Activated naive CD4-positive, alpha-beta T cell treated with anti-CD3 and anti-CD28 coated beads, Interleukin-2, amount 50 U/mL, for 72 hours (primary cell): ENCODE measurements at regions not wholly inside any gene's neighbourhood (a gene's known extent, or its start where the extent isn't known, plus 50 kb on each side); places are given as distances from the start of the nearest gene placed in this dataset.

ENCODE experiments used
- ATAC-seq, 2 donors: fragments of 150-1000 bp; cut with Tn5 transposase; 2 replicates each; pipeline ENCODE4 v1.10.0; 2021; ENCODE audit warnings: mild to moderate bottlenecking in 2 of 2, moderate library complexity in 2 of 2
- DNase-seq, 2 donors: peaks; one replicate each; pipeline ENCODE4 v3.0.0; 2021 to 2022; ENCODE audit warnings: low spot score in 2 of 2
- H3K27ac Mint-ChIP-seq, 2 donors: one replicate each; pipeline ENCODE4 v1.8.0; 2022; ENCODE audit warnings: mild to moderate bottlenecking in 2 of 2, mixed read lengths in 2 of 2
- H3K36me3 Mint-ChIP-seq, 2 donors: one replicate each; pipeline ENCODE4 v1.8.0; 2022; ENCODE audit warnings: mixed read lengths in 2 of 2
- H3K9me3 Mint-ChIP-seq, 2 donors: one replicate each; pipeline ENCODE4 v1.8.0; 2022; ENCODE audit warnings: mixed read lengths in 2 of 2

DNA sequence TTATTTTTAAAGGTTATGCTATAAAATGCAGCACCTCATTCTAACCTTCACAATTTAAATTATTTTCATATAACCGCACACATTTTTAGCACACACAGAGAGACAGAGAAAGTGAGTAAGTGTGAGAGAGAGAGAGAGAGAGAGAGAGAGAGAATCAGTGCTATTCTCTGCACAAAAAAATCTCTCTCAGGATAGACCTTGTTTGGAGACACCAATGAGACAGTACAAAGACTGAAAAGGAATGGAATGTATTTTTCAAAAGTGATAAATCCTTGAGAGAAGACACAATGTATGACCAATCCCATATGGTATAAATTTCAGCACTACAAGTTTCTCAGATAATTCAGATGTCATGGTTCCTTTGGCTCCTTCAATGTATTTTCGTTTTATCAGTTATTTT, 132.1 kb upstream of the PCDH18 start:
- DNase-seq (no peak), ATAC-seq (no peak)
- Mint-ChIP-seq H3K27ac (no peak overlapping the region), H3K36me3 (no peaks in the 10 kb centered on the region), H3K9me3 (peaks cover 4 to 6% of the 10 kb centered on the region in 2 donors)

DNA sequence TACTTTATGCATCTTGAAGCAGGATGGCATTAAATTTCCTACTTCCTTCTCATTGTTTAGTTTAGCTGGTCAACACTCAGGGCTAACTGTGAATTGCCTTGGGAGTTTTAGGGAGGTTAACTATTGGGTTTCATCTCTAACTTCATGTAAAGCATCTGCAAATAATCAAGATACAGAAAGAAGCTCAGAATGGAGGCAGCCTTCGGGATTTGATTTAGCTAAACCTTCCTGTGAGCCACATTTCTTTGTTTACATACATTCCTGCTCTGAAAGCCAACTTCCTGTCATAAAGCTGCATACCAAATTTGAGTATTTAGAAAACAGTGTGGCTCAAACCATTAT, 131.7 kb upstream of the PCDH18 start:
- ATAC-seq, result no peak
- no peak for DNase-seq
- no peaks in the 10 kb centered on the region for H3K36me3 Mint-ChIP-seq
- peaks cover 4 to 6% of the 10 kb centered on the region in 2 donors for H3K9me3 Mint-ChIP-seq
- no peak overlapping the region for H3K27ac Mint-ChIP-seq

DNA sequence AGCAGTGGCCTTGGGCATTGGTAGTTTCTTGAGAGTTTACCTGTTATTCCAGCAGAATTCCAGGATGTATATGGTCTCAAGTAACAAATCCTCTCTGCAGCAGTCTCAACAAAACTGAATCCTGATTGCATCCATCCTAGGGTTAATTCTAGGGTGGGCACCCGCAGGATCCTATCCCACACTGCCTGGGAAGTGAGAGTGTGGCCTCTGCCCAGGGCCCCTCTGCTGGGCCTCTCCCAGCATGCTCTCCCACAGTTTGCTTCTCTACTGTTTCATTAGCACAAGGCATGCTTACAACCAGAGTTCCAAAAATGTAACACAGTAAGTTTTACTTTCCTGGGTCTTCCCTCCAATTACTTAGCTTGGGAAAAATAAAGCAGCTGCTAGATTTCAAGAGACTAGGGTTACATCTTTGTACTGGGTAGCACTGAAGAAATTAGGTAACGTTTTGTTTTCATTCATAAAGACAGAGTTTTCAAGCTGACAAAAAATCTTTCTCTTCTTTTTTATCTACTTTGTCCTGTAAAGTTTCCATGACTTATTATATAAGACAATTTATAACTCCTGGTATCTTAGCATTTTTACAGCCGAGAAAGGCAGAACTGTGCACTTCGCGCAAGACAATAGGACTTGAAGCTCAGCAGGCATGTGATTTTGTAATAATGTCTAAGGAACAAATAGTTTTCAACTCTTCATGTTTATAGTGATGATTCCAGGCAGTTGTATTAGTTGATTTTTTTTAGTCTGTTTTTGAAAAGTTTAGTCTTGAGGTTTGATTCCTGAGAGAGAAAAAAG, 131.2 kb upstream of the PCDH18 start:
- Mint-ChIP-seq H3K9me3 (peaks cover 4 to 6% of the 10 kb centered on the region in 2 donors), H3K36me3 (no peaks in the 10 kb centered on the region), H3K27ac (no peak overlapping the region)
- no peak for ATAC-seq
- no peak for DNase-seq

DNA sequence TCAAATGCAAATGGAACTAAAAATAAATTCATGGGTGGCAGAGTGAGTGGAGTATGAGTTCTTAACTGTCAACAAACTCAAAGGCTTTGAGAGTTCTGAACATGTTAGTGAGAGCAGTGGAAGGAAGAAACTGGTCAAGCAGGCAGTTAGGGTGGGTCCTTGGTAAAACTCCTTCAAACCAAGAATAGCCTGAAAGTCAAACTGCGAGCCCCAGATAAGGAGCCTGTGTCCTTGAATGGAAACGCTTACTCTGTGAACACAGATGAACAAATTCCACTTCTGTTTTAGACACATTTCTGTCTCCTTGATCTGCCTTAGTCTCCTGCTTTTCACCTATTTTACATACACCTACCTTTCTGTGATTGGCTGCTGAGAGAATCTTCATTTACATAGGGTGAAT, 129.4 kb upstream of the PCDH18 start:
- ATAC-seq, result no peak
- H3K9me3 Mint-ChIP-seq, result peaks cover 4 to 6% of the 10 kb centered on the region in 2 donors
- H3K36me3 Mint-ChIP-seq, result no peaks in the 10 kb centered on the region
- H3K27ac Mint-ChIP-seq, result no peak overlapping the region
- DNase-seq, result no peak

DNA sequence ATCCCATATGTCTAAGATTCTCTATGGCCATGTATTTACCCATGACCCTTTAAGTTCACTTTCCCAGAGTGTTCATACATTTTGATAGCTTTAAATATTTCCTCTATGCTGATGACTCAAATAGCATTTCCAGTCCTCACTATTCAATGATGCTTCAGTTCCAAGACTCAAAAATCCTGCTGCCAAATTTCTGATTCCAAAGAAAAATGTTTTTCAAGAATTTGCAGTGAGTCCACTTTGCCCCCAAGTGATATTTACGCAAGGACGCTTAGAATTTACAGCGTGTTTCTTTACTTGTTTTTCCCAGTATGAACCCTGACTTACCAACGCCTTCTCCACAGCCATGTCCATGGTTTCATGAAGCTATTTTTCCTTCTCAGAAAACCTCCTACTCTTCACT, 127.9 kb upstream of the PCDH18 start:
- H3K9me3 Mint-ChIP-seq, result peaks cover 4 to 6% of the 10 kb centered on the region in 2 donors
- no peak for DNase-seq
- ATAC-seq, result no peak
- no peak overlapping the region for H3K27ac Mint-ChIP-seq
- H3K36me3 Mint-ChIP-seq, result no peaks in the 10 kb centered on the region

DNA sequence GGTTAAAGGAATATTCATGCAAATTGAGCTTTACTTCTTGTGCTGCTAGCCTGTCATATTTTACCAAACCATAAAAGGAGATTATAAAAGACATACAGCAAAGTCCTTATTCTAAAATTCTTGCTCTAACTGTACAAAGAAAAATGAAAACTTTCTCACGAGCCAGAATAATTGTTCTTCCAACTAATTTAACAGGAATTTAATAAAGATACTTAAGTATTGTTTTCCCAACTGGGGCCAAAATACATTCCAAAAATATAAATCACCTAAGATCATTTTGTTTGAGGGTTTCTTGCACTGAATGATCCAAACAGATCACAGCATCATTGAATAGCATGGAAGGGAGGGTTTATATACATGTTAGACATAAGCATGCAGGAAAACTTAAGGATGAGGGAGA, 127.1 kb upstream of the PCDH18 start:
- ATAC-seq (no peak), DNase-seq (no peak)
- H3K36me3 Mint-ChIP-seq, result no peaks in the 10 kb centered on the region
- peaks cover 0 to 6% of the 10 kb centered on the region in 2 donors for H3K9me3 Mint-ChIP-seq
- no peak overlapping the region for H3K27ac Mint-ChIP-seq

DNA sequence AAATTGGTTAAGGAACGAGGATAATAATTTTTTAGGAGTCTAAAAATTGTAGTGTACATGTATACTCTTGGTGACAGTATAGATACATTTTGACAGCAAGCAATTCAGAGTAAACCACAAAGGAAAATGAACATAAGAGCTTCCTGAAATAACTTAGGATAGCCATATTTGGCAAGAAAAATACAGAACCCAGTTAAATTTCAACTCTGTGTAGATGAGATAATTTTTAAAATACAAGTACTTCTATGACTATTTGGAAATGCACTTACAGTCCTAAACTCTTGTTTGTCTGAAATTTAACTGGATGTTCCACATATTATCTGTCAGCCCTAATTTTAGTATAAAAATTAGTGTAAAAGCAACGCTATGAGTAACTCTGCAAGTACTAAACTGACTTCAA, 124.4 kb upstream of the PCDH18 start:
- H3K36me3 Mint-ChIP-seq, result no peaks in the 10 kb centered on the region
- ATAC-seq, result no peak

DNA sequence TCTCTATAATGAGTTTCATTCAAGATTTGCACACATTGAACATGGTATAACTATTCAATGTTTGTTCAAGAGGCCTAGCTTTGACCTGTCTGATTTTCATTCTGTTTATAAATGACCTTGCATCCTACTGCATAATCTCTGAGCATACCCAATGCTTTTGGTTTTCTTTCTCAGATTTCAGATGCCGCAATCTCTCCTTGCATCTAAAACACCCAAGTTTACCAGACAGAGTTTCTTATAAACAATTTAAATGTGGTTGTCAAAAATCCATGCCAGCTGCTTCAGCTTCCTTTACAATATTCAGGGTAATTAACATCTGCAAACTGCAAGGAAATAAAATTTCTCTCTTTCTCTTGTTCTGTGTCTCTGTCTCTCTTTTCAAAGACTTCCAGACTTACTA, 123.0 kb upstream of the PCDH18 start:
- no peak for ATAC-seq
- no peak for DNase-seq
- H3K9me3 Mint-ChIP-seq, result no peaks in the 10 kb centered on the region
- no peak overlapping the region for H3K27ac Mint-ChIP-seq
- H3K36me3 Mint-ChIP-seq, result no peaks in the 10 kb centered on the region

More for the DNA sequence above, 124.4 kb upstream of the PCDH18 start:
- no peak for DNase-seq
- Mint-ChIP-seq H3K9me3 (no peaks in the 10 kb centered on the region), H3K27ac (no peak overlapping the region)

DNA sequence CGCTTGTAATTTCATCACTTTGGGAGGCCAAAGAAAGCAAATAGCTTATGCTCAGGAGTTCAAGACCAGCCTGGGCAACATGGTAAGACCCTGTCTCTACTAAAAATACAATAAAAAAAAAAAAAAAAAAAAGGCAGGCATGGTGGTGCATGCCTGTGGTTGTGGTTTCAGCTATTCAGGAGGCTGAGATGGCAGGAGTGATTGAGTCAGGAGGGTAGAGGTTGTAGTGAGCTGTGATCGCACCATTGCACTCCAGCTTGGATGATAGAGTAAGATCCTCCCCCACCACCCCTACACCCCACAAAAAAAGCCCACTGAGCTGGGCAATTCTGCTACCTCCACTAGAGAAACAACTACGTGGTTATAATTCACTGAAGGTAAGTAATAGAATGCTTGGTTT, 118.8 kb upstream of the PCDH18 start:
- H3K9me3 Mint-ChIP-seq, result peaks cover 0 to 3% of the 10 kb centered on the region in 2 donors
- no peaks in the 10 kb centered on the region for H3K36me3 Mint-ChIP-seq
- no peak overlapping the region for H3K27ac Mint-ChIP-seq
- DNase-seq (no peak), ATAC-seq (no peak)

DNA sequence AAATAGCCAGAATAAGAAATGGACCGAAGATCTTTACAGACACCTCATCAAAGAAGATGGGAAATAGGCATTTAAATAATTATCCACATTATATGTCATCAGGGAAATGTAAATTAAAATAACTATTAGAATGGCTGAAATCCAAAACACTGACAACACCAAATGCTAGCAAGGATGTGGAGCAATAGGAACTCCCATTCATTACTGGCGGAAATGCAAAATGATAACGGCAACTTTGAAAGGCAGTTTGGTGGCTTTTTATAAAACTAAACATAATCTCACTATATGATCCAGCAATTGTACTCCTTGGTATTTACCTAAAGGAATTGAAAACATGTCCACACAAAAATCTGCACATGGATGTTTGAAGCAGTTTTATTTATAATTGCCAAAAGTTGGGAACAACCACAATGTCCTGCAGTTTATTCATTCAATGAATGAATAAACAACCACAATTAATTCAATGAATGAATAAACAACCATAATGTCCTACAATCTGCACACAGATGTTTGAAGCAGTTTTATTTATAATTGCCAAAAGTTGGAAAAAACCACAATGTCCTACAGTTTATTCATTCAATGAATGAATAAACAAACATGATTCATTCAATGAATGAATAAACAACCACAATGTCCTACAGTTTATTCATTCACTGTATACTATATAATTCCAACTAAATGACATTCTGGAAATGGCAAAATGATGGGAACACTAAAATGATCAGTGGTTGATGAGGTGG, 117.6 kb upstream of the PCDH18 start:
- H3K27ac Mint-ChIP-seq, result no peak overlapping the region
- H3K9me3 Mint-ChIP-seq, result peaks cover 0 to 3% of the 10 kb centered on the region in 2 donors
- DNase-seq (no peak), ATAC-seq (no peak)
- H3K36me3 Mint-ChIP-seq, result no peaks in the 10 kb centered on the region

DNA sequence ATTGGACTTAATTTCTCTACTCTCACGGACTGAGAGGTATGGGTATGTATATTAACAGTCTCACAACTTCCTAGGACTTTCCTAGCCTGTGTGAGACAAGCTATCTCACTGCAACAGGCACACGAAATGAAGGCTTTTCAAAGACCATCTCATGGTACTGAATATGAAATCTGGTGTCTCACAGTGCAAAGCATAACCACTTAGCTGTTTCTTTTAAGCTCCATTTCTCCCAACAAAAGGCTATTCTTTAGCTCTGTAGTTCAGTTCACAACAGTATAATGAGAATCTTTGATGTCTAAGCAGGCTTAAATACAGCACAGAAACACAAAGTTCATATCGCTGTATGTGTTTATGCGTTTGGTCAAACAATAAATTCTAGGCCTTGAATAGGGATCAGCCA, 116.2 kb upstream of the PCDH18 start:
- H3K36me3 Mint-ChIP-seq, result no peaks in the 10 kb centered on the region
- DNase-seq (no peak), ATAC-seq (no peak)
- H3K27ac Mint-ChIP-seq, result no peak overlapping the region
- peaks cover 3% of the 10 kb centered on the region in 2 donors for H3K9me3 Mint-ChIP-seq

DNA sequence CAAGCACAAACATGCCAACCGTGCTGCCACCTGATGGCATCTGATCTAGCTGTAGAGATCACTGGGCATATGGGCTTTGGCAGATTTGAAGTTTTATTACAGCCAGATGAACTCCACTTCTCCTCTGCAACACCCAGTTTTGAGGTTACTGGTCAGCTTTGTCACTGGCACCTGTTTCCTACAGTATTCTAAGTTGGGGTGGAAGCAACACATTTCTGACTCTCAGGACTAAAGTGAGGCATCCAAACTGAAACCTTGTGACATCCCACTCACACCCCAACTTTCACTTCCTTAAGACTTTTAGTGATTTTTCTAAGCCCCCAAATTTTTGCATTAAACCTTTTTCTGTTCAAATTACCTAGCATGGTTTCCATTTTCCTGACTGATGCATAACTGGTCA, 115.1 kb upstream of the PCDH18 start:
- no peak overlapping the region for H3K27ac Mint-ChIP-seq
- no peak for ATAC-seq
- peaks cover 3 to 4% of the 10 kb centered on the region in 2 donors for H3K9me3 Mint-ChIP-seq
- no peaks in the 10 kb centered on the region for H3K36me3 Mint-ChIP-seq
- DNase-seq, result no peak

DNA sequence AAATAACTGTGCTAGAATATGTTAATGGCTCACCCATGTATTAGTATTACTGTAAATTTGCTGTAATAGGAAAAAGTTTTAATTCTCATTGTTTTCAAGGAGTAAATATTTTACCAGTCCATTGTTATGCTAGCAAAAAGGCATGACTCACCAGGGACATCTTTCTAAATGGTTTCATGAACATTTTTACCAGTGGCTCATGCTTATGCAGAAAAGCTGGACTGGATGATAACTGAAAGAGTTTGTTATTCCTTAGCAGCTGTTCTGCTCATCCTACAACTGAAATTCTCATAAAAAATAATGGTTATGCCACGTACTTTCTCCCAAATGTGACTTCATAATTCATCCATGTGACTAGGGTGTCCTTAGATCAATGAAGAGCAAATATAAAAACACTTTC, 111.9 kb upstream of the PCDH18 start:
- Mint-ChIP-seq H3K9me3 (peaks cover 3 to 4% of the 10 kb centered on the region in 2 donors), H3K36me3 (no peaks in the 10 kb centered on the region), H3K27ac (no peak overlapping the region)
- DNase-seq (no peak), ATAC-seq (no peak)

DNA sequence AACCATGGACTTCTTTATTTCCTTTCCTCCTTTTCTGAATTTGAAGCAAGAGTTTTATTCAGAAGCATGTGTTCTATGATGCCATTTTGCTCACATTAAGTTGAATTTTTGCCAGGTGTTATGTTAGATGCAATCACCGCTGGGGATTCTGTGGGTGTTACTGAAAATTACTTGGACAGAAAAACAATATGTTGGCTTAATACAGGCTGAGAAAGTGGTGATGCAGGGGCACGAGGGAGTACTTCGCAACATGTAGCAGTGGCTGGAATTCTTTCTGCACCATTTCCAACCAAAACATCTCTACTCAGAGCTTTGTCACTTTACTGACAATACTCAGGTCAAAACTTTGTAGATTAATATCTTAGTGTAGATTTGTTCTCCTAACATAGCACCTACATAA, 109.2 kb upstream of the PCDH18 start:
- H3K27ac Mint-ChIP-seq, result no peak overlapping the region
- H3K9me3 Mint-ChIP-seq, result peaks cover 4% of the 10 kb centered on the region in 2 donors
- DNase-seq, result no peak
- no peaks in the 10 kb centered on the region for H3K36me3 Mint-ChIP-seq
- ATAC-seq, result no peak

DNA sequence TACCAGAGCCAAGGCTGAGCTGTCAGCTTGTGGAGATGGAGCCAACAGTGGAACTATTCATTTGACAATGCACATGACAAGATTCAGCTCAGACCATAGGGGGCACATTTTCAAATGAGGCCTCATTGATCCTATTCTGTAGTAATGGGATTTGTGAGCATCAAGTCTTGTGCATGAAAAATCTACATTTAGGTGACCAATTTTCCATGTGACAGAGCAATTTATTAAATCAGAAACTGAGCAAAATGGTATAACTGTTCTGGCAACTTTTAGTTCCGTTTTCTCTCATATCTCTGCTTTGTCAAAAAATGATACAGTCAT, 108.5 kb upstream of the PCDH18 start:
- ATAC-seq, result no peak
- Mint-ChIP-seq H3K27ac (no peak overlapping the region), H3K9me3 (peaks cover 4% of the 10 kb centered on the region in 2 donors), H3K36me3 (no peaks in the 10 kb centered on the region)
- no peak for DNase-seq

DNA sequence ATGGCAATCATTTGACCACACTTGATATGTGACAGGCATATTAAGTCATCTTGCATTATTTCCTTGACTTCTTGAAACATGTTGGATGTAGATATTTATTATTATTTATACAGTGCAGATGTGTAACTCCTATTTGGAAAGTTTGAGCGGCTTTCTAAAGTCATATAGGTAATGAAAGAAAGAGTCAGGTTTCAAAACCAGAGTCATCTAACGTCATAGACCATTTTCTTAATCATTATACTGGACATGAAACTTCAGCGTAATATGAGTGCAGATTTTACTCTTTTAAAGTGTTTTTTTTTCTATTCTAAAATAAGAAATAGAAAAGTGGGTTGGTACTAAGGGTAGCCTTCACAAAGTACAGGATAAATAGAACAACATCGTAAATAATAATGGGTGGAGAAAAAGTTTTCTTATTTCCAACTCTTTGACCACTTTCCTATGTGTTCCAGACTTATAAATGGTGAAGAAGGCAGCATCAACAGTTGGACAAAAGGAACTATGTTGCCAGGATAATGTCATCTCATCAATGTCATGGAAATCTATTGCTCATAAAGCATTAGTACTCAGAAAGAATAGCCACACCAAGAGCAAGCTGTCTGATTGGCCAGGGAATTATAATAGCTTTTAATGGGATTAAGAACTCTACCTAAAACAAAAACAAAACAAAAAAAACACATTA, 108.0 kb upstream of the PCDH18 start:
- ATAC-seq, result no peak

DNA sequence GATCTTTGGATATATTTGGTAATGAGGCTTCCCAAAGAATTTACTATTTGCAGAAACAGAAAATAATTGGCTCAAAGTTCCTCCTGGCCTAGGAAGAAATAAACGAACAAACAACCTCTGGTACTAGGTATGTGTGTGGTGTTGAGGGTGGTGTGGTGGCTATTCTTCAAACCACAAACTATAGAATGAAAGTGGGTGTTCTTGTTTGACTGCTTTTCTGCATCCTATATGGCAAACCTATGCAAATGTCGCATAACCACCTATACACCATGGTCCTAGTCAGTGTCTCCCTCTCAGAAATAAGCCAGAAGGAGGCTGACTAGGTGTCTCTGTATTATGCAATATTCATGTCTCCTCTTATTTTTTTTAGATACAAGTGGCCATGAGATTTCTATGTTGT, 106.6 kb upstream of the PCDH18 start:
- DNase-seq (no peak), ATAC-seq (no peak)
- peaks cover 8 to 10% of the 10 kb centered on the region in 2 donors for H3K9me3 Mint-ChIP-seq
- no peak overlapping the region for H3K27ac Mint-ChIP-seq
- no peaks in the 10 kb centered on the region for H3K36me3 Mint-ChIP-seq

More for the DNA sequence above, 108.0 kb upstream of the PCDH18 start:
- DNase-seq, result no peak
- no peak overlapping the region for H3K27ac Mint-ChIP-seq
- no peaks in the 10 kb centered on the region for H3K36me3 Mint-ChIP-seq
- H3K9me3 Mint-ChIP-seq, result peaks cover 6% of the 10 kb centered on the region in 2 donors
